ENCODE measurements at regions not wholly inside any gene's neighbourhood (a gene's known extent, or its start where the extent isn't known, plus 50 kb on each side); places are given as distances from the start of the nearest gene placed in this dataset.

DNA sequence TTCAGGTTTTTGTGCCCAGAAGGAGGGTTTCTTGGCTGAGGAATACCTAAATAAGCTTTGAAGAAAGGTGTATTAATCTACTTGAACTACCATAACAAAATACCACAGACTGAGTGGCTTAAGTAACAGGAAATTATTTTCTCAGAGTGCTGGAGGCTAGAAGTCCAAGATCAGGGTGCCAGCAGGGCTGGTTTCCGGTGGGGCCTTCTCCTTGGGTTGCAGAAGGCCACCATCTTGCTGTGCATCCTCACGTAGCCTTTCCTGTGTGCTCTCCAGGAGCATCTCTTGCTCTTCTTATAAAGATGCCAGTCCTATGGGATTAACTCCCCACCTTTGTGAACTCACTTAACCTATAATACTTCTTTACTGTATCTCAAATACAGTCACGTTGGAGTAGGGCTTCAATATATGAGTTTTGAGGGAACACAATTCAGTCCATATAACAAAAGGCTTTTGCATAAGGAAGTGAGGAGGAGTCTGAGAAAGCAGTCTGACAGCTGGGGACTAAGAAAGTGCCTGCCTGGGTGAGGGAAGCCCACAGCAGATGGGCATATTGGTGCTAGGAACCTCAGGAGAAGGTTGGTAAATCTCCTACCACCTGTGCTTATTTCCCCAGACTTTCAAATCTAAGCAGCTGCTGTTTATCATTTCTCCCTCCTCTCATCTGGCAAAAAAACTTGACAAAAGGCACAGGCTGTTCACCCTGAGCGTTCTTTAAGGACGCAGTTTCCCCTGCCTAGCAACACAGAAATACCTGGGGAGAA lies 89.6 kb upstream of the CBLB start:
- intact Hi-C loops (cut with DNase I; ENCODE audit: low total_unique reads), result no loop called here
- no peak for ATAC-seq
- H3K27ac ChIP-seq, result no peak overlapping the region
- no peak overlapping the region for H3K4me3 ChIP-seq
- TF ChIP-seq, protein P1, sequence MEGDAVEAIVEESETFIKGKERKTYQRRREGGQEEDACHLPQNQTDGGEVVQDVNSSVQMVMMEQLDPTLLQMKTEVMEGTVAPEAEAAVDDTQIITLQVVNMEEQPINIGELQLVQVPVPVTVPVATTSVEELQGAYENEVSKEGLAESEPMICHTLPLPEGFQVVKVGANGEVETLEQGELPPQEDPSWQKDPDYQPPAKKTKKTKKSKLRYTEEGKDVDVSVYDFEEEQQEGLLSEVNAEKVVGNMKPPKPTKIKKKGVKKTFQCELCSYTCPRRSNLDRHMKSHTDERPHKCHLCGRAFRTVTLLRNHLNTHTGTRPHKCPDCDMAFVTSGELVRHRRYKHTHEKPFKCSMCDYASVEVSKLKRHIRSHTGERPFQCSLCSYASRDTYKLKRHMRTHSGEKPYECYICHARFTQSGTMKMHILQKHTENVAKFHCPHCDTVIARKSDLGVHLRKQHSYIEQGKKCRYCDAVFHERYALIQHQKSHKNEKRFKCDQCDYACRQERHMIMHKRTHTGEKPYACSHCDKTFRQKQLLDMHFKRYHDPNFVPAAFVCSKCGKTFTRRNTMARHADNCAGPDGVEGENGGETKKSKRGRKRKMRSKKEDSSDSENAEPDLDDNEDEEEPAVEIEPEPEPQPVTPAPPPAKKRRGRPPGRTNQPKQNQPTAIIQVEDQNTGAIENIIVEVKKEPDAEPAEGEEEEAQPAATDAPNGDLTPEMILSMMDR (IDR thresholded peaks at IDR 0.05 in 4 of 5, conservative IDR thresholded peaks at IDR 0.05 in 1 of 5), result no peak
- no peak for TF ChIP-seq POLR2A (IDR thresholded peaks at IDR 0.05)
- no peaks in the 10 kb centered on the region for H3K36me3 ChIP-seq
- H3K27me3 ChIP-seq, result no peaks in the 10 kb centered on the region
- no peaks in the 10 kb centered on the region for H3K4me1 ChIP-seq
- H3K9me3 ChIP-seq, result no peaks in the 10 kb centered on the region
- no peak for DNase-seq
- in situ Hi-C loops (cut with MboI; ENCODE audit: low sequenced_read_pairs in 4 of 4), result no loop called here

GRCh38 chr3:105959851-105960250 lies 91.0 kb upstream of the CBLB start:
- intact Hi-C loops (cut with DNase I; ENCODE audit: low total_unique reads), result no loop called here
- Histone ChIP-seq H3K27ac (no peak overlapping the region), H3K36me3 (no peaks in the 10 kb centered on the region), H3K9me3 (no peaks in the 10 kb centered on the region), H3K4me1 (no peaks in the 10 kb centered on the region), H3K4me3 (no peak overlapping the region), H3K27me3 (no peaks in the 10 kb centered on the region)
- no peak for ATAC-seq
- no peak for DNase-seq
- in situ Hi-C loops (cut with MboI; ENCODE audit: low sequenced_read_pairs in 4 of 4), result no loop called here
- no peak for TF ChIP-seq POLR2A (IDR thresholded peaks at IDR 0.05)
- TF ChIP-seq, protein P1 (IDR thresholded peaks at IDR 0.05 in 4 of 5, conservative IDR thresholded peaks at IDR 0.05 in 1 of 5), result no peak

DNA sequence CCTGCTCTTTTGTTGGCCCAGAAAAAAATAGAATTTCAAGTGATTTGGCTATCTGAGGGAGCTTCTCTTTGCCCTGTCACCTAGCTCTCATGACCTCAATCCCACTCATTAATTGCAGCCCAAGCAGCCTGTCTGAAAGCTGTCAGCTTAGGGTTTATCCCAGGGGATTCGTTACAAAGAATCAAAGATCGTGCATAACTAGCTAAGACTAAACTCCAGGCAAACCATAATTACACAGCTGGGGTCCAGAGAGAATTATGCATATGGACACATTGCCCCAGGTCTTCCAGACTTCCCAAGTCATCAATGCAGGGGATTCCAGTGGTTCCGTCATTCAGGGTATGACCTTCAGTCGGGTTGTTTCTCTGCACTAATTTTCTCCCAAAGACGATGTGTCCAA lies 91.6 kb upstream of the CBLB start:
- ATAC-seq (no peak), DNase-seq (no peak)
- Histone ChIP-seq H3K9me3 (no peaks in the 10 kb centered on the region), H3K4me1 (peaks cover 0 to 1% of the 10 kb centered on the region in 2 donors), H3K27ac (no peak overlapping the region), H3K36me3 (no peaks in the 10 kb centered on the region), H3K27me3 (no peaks in the 10 kb centered on the region), H3K4me3 (no peak overlapping the region)
- intact Hi-C loops (cut with DNase I; ENCODE audit: low total_unique reads), result no loop called here
- TF ChIP-seq POLR2A (IDR thresholded peaks at IDR 0.05), result no peak
- TF ChIP-seq, protein P1 (IDR thresholded peaks at IDR 0.05 in 4 of 5, conservative IDR thresholded peaks at IDR 0.05 in 1 of 5), result no peak
- in situ Hi-C loops (cut with MboI; ENCODE audit: low sequenced_read_pairs in 4 of 4), result no loop called here

- TF ChIP-seq, protein P1 (IDR thresholded peaks at IDR 0.05 in 4 of 5, conservative IDR thresholded peaks at IDR 0.05 in 1 of 5), result no peak
- TF ChIP-seq POLR2A (IDR thresholded peaks at IDR 0.05), result no peak
- ATAC-seq (no peak), DNase-seq (no peak)
- intact Hi-C loops (cut with DNase I; ENCODE audit: low total_unique reads), result no loop called here
- no peaks in the 10 kb centered on the region for H3K36me3 ChIP-seq
- H3K9me3 ChIP-seq, result no peaks in the 10 kb centered on the region
- H3K4me3 ChIP-seq, result no peak overlapping the region
- H3K27ac ChIP-seq, result no peak overlapping the region
- peaks cover 0 to 2% of the 10 kb centered on the region in 2 donors for H3K4me1 ChIP-seq
- no peaks in the 10 kb centered on the region for H3K27me3 ChIP-seq
- in situ Hi-C loops (cut with MboI; ENCODE audit: low sequenced_read_pairs in 4 of 4), result no loop called here
These were observed 94.3 kb upstream of the CBLB start for GRCh38 chr3:105963161-105963560.

DNA sequence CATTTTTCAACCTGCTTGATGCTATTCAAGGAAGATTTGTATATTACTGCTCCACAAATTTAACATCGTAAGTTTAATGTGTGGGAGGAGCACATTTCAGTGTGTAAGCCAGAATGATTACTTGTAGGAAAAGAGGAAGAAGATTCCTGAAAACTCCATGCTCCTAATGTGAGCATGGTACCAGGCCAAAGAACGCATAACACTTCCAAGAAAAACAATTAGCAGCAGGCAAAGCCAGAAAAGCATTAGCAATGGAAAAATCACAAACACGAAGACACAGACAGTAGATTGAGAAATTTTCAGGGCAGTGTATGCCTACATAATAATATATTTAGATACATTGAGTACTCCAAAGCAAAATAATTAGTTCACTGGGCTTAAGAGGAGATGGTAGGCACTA lies 96.6 kb upstream of the CBLB start:
- Histone ChIP-seq H3K4me1 (peaks cover 0 to 2% of the 10 kb centered on the region in 2 donors), H3K36me3 (no peaks in the 10 kb centered on the region), H3K27me3 (no peaks in the 10 kb centered on the region), H3K9me3 (no peaks in the 10 kb centered on the region), H3K27ac (no peak overlapping the region), H3K4me3 (no peak overlapping the region)
- in situ Hi-C loops (cut with MboI; ENCODE audit: low sequenced_read_pairs in 4 of 4) (no loop called here), intact Hi-C loops (cut with DNase I; ENCODE audit: low total_unique reads) (no loop called here)
- TF ChIP-seq, protein P1 (IDR thresholded peaks at IDR 0.05 in 4 of 5, conservative IDR thresholded peaks at IDR 0.05 in 1 of 5), result no peak
- TF ChIP-seq POLR2A (IDR thresholded peaks at IDR 0.05), result no peak
- DNase-seq (no peak), ATAC-seq (no peak)
